WERI-Rb-1 (cell line): ENCODE measurements at regions not wholly inside any gene's neighbourhood (a gene's known extent, or its start where the extent isn't known, plus 50 kb on each side); places are given as distances from the start of the nearest gene placed in this dataset.

Source experiments
- DNase-seq: peaks from one replicate; pipeline ENCODE4 v3.0.0-alpha.2; 2020
- H3K27ac ChIP-seq: fragments of 250-450 bp; sonication (Bioruptor Pico); 2 replicates; pipeline ENCODE4 v1.5.1; 2020; ENCODE audit warnings: mild to moderate bottlenecking, moderate library complexity
- H3K27me3 ChIP-seq: fragments of 250-450 bp; sonication (Bioruptor Pico); 2 replicates; pipeline ENCODE4 v1.5.1; 2021; ENCODE audit warnings: mild to moderate bottlenecking, low read depth, moderate library complexity; ENCODE audit not compliant: insufficient read depth, severe bottlenecking
- H3K36me3 ChIP-seq: fragments of 250-450 bp; sonication (Bioruptor Pico); 2 replicates; pipeline ENCODE4 v1.5.1; 2020; ENCODE audit warnings: mild to moderate bottlenecking, moderate library complexity
- H3K4me3 ChIP-seq: 2 replicates; pipeline ENCODE4 v1.5.1; 2011; ENCODE audit warnings: low read depth, mild to moderate bottlenecking, control low read depth, low read length
- H3K9me3 ChIP-seq: fragments of 250-450 bp; sonication (Bioruptor Pico); 2 replicates; pipeline ENCODE4 v1.5.1; 2021; ENCODE audit warnings: mild to moderate bottlenecking, moderate library complexity; ENCODE audit not compliant: severe bottlenecking
- CTCF ChIP-seq: IDR thresholded peaks from 2 replicates; pipeline ENCODE4 v1.5.1; 2011; ENCODE audit warnings: low read depth, mild to moderate bottlenecking, control low read depth, inconsistent platforms, low read length

GRCh38 chr2:5976531-5977065 lies 284.4 kb downstream of the SOX11 start:
- DNase-seq: no peak
- no peaks in the 10 kb centered on the region for H3K9me3 ChIP-seq
- H3K27ac ChIP-seq: no peak overlapping the region
- TF ChIP-seq CTCF: no peak
- H3K4me3 ChIP-seq: no peak overlapping the region
- H3K27me3 ChIP-seq: no peaks in the 10 kb centered on the region
- H3K36me3 ChIP-seq: no peaks in the 10 kb centered on the region

GRCh38 chr2:5977477-5977876 lies 285.3 kb downstream of the SOX11 start:
- Histone ChIP-seq H3K4me3 (no peak overlapping the region), H3K36me3 (no peaks in the 10 kb centered on the region), H3K27me3 (no peaks in the 10 kb centered on the region), H3K9me3 (no peaks in the 10 kb centered on the region), H3K27ac (no peak overlapping the region)
- DNase-seq: no peak
- TF ChIP-seq CTCF: peak; percentile 36; the same call in 1 of the 2 replicates

GRCh38 chr2:5978131-5978751 lies 286.1 kb downstream of the SOX11 start:
- no peaks in the 10 kb centered on the region for H3K27me3 ChIP-seq
- no peaks in the 10 kb centered on the region for H3K36me3 ChIP-seq
- TF ChIP-seq CTCF: no peak
- no peak for DNase-seq
- H3K27ac ChIP-seq: no peak overlapping the region
- H3K4me3 ChIP-seq: no peak overlapping the region
- H3K9me3 ChIP-seq: no peaks in the 10 kb centered on the region

GRCh38 chr2:5980450-5981190 lies 288.4 kb downstream of the SOX11 start:
- DNase-seq: no peak
- Histone ChIP-seq H3K4me3 (no peak overlapping the region), H3K27ac (peak overlapping the region; percentile 70; the same call in 1 of the 2 replicates), H3K36me3 (no peaks in the 10 kb centered on the region), H3K9me3 (no peaks in the 10 kb centered on the region), H3K27me3 (no peaks in the 10 kb centered on the region)
- TF ChIP-seq CTCF: no peak

GRCh38 chr2:5982193-5982902 lies 290.2 kb downstream of the SOX11 start:
- no peak for TF ChIP-seq CTCF
- H3K4me3 ChIP-seq: peak overlapping the region; percentile 48; the same call in 1 of the 2 replicates
- no peak overlapping the region for H3K27ac ChIP-seq
- DNase-seq: no peak
- H3K27me3 ChIP-seq: no peaks in the 10 kb centered on the region
- no peaks in the 10 kb centered on the region for H3K9me3 ChIP-seq
- no peaks in the 10 kb centered on the region for H3K36me3 ChIP-seq
